ENCODE measurements at regions not wholly inside any gene's neighbourhood (a gene's known extent, or its start where the extent isn't known, plus 50 kb on each side); places are given as distances from the start of the nearest gene placed in this dataset.

- Histone ChIP-seq H3K9ac (ENCODE audit: low read depth, low read length, poor library complexity, severe bottlenecking) (no peak overlapping the region), H3K9me3 (ENCODE audit: insufficient read depth, low read depth, low read length) (no peaks in the 10 kb centered on the region), H3K4me3 (ENCODE audit: low read length, poor library complexity, severe bottlenecking) (peak overlapping the region; percentile 42), H2AFZ (ENCODE audit: low read length) (no peak overlapping the region), H3K4me2 (ENCODE audit: low read depth, low read length, poor library complexity, severe bottlenecking) (peak overlapping the region; percentile 77), H3F3A (ENCODE audit: low read depth) (no peaks in the 10 kb centered on the region), H3K9me2 (replicated peaks; ENCODE audit: low read depth, low read length) (no peaks in the 10 kb centered on the region), H4K20me1 (ENCODE audit: insufficient read depth, low read length, poor library complexity, severe bottlenecking) (no peaks in the 10 kb centered on the region), H3K27me3 (ENCODE audit: insufficient read depth, low read length, poor library complexity, severe bottlenecking) (peaks cover 76% of the 10 kb centered on the region), H3K79me2 (ENCODE audit: insufficient read depth, low read length) (no peaks in the 10 kb centered on the region), H3K4me1 (ENCODE audit: insufficient read depth, low read length, poor library complexity, severe bottlenecking) (peaks cover 21% of the 10 kb centered on the region), H3K36me3 (ENCODE audit: insufficient read depth, low read length) (no peaks in the 10 kb centered on the region)
- TF ChIP-seq EZH2phosphoT487 (IDR thresholded peaks at IDR 0.05; ENCODE audit: borderline replicate concordance), result no peak
- TF ChIP-seq, protein P1, sequence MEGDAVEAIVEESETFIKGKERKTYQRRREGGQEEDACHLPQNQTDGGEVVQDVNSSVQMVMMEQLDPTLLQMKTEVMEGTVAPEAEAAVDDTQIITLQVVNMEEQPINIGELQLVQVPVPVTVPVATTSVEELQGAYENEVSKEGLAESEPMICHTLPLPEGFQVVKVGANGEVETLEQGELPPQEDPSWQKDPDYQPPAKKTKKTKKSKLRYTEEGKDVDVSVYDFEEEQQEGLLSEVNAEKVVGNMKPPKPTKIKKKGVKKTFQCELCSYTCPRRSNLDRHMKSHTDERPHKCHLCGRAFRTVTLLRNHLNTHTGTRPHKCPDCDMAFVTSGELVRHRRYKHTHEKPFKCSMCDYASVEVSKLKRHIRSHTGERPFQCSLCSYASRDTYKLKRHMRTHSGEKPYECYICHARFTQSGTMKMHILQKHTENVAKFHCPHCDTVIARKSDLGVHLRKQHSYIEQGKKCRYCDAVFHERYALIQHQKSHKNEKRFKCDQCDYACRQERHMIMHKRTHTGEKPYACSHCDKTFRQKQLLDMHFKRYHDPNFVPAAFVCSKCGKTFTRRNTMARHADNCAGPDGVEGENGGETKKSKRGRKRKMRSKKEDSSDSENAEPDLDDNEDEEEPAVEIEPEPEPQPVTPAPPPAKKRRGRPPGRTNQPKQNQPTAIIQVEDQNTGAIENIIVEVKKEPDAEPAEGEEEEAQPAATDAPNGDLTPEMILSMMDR (conservative IDR thresholded peaks at IDR 0.05; ENCODE audit: low read length), result no peak
Observed at GRCh38 chr2:236365258-236366048, 101.2 kb upstream of the ASB18 start.

GRCh38 chr2:236366049-236366387 is 101.8 kb upstream of the ASB18 start:
- H3K36me3 ChIP-seq (ENCODE audit: insufficient read depth, low read length), result no peaks in the 10 kb centered on the region
- TF ChIP-seq EZH2phosphoT487 (IDR thresholded peaks at IDR 0.05; ENCODE audit: borderline replicate concordance), result no peak
- TF ChIP-seq, protein P1 (conservative IDR thresholded peaks at IDR 0.05; ENCODE audit: low read length), result no peak
- peaks cover 21% of the 10 kb centered on the region for H3K4me1 ChIP-seq (ENCODE audit: insufficient read depth, low read length, poor library complexity, severe bottlenecking)
- no peaks in the 10 kb centered on the region for H3K9me2 ChIP-seq (replicated peaks; ENCODE audit: low read depth, low read length)
- no peaks in the 10 kb centered on the region for H4K20me1 ChIP-seq (ENCODE audit: insufficient read depth, low read length, poor library complexity, severe bottlenecking)
- peak overlapping the region; percentile 77 for H3K4me2 ChIP-seq (ENCODE audit: low read depth, low read length, poor library complexity, severe bottlenecking)
- no peaks in the 10 kb centered on the region for H3F3A ChIP-seq (ENCODE audit: low read depth)
- H3K4me3 ChIP-seq (ENCODE audit: low read length, poor library complexity, severe bottlenecking), result peak overlapping the region; percentile 42
- no peak overlapping the region for H3K9ac ChIP-seq (ENCODE audit: low read depth, low read length, poor library complexity, severe bottlenecking)
- H2AFZ ChIP-seq (ENCODE audit: low read length), result no peak overlapping the region
- peaks cover 79% of the 10 kb centered on the region for H3K27me3 ChIP-seq (ENCODE audit: insufficient read depth, low read length, poor library complexity, severe bottlenecking)
- no peaks in the 10 kb centered on the region for H3K9me3 ChIP-seq (ENCODE audit: insufficient read depth, low read depth, low read length)
- H3K79me2 ChIP-seq (ENCODE audit: insufficient read depth, low read length), result no peaks in the 10 kb centered on the region

- peak overlapping the region; percentile 77 for H3K4me2 ChIP-seq (ENCODE audit: low read depth, low read length, poor library complexity, severe bottlenecking)
- no peaks in the 10 kb centered on the region for H4K20me1 ChIP-seq (ENCODE audit: insufficient read depth, low read length, poor library complexity, severe bottlenecking)
- H3K27me3 ChIP-seq (ENCODE audit: insufficient read depth, low read length, poor library complexity, severe bottlenecking), result peaks cover 83% of the 10 kb centered on the region
- H3K9me2 ChIP-seq (replicated peaks; ENCODE audit: low read depth, low read length), result no peaks in the 10 kb centered on the region
- H3K9ac ChIP-seq (ENCODE audit: low read depth, low read length, poor library complexity, severe bottlenecking), result no peak overlapping the region
- H3F3A ChIP-seq (ENCODE audit: low read depth), result no peaks in the 10 kb centered on the region
- H3K4me1 ChIP-seq (ENCODE audit: insufficient read depth, low read length, poor library complexity, severe bottlenecking), result peaks cover 21% of the 10 kb centered on the region
- no peaks in the 10 kb centered on the region for H3K9me3 ChIP-seq (ENCODE audit: insufficient read depth, low read depth, low read length)
- H3K4me3 ChIP-seq (ENCODE audit: low read length, poor library complexity, severe bottlenecking), result peak overlapping the region; percentile 60
- H2AFZ ChIP-seq (ENCODE audit: low read length), result no peak overlapping the region
- peak; percentile 44; the same call in 1 of the 2 replicates for TF ChIP-seq EZH2phosphoT487 (IDR thresholded peaks at IDR 0.05; ENCODE audit: borderline replicate concordance)
- TF ChIP-seq, protein P1 (conservative IDR thresholded peaks at IDR 0.05; ENCODE audit: low read length), result no peak
- H3K79me2 ChIP-seq (ENCODE audit: insufficient read depth, low read length), result no peaks in the 10 kb centered on the region
- no peaks in the 10 kb centered on the region for H3K36me3 ChIP-seq (ENCODE audit: insufficient read depth, low read length)
Observed at GRCh38 chr2:236366397-236366796, 102.2 kb upstream of the ASB18 start.
